H9 (cell line): ENCODE measurements at regions not wholly inside any gene's neighbourhood (a gene's known extent, or its start where the extent isn't known, plus 50 kb on each side); places are given as distances from the start of the nearest gene placed in this dataset.
"Not testable (repeated sequence)": the region's sequence is repeated elsewhere in the genome, so short reads cannot be mapped to it uniquely, and the experiment has no call there.

Experiments
- DNase-seq: peaks from one replicate; pipeline ENCODE4 v3.0.0-alpha.2; 2017
- H2AFZ ChIP-seq: one replicate; pipeline ENCODE4 v1.6.1; 2013; ENCODE audit warnings: mild to moderate bottlenecking, low read length, control low read depth, moderate library complexity
- H2AK5ac ChIP-seq: 2 replicates; pipeline ENCODE4 v1.6.1; 2013; ENCODE audit warnings: low read length, control low read depth, mixed read lengths; ENCODE audit not compliant: insufficient read length
- H2BK120ac ChIP-seq: one replicate; pipeline ENCODE4 v1.6.1; 2013; ENCODE audit warnings: low read depth, mild to moderate bottlenecking, low read length, control low read depth, inconsistent platforms; ENCODE audit not compliant: poor library complexity, severe bottlenecking
- H2BK12ac ChIP-seq: 2 replicates; pipeline ENCODE4 v1.6.1; 2013; ENCODE audit warnings: low read length, control low read depth, mixed read lengths, low read depth; ENCODE audit not compliant: insufficient read length
- H2BK15ac ChIP-seq: 2 replicates; pipeline ENCODE4 v1.6.1; 2013; ENCODE audit warnings: low read depth, low read length, control low read depth
- H2BK20ac ChIP-seq: one replicate; pipeline ENCODE4 v1.6.1; 2013; ENCODE audit warnings: low read depth, mild to moderate bottlenecking, low read length, control low read depth, inconsistent platforms; ENCODE audit not compliant: poor library complexity, severe bottlenecking
- H2BK5ac ChIP-seq: 2 replicates; pipeline ENCODE4 v1.6.1; 2013; ENCODE audit warnings: low read length, control low read depth, mixed read lengths; ENCODE audit not compliant: insufficient read length
- H3K14ac ChIP-seq: 2 replicates; pipeline ENCODE4 v1.6.1; 2013; ENCODE audit warnings: low read length, control low read depth; ENCODE audit not compliant: insufficient read depth
- H3K18ac ChIP-seq: 2 replicates; pipeline ENCODE4 v1.6.1; 2013; ENCODE audit warnings: low read depth, mild to moderate bottlenecking, mixed read lengths, low read length, control low read depth; ENCODE audit not compliant: insufficient read length
- H3K23ac ChIP-seq: 2 replicates; pipeline ENCODE4 v1.6.1; 2013; ENCODE audit warnings: low read length, control low read depth, mixed read lengths, low read depth; ENCODE audit not compliant: insufficient read length
- H3K23me2 ChIP-seq: 2 replicates; pipeline ENCODE4 v1.6.1; 2013; ENCODE audit warnings: low read depth, mild to moderate bottlenecking, mixed read lengths, low read length, control low read depth; ENCODE audit not compliant: insufficient read length, poor library complexity, severe bottlenecking
- H3K27ac ChIP-seq: 2 replicates; pipeline ENCODE4 v1.5.1; 2013; ENCODE audit warnings: low read length, control low read depth, mixed read lengths, low read depth; ENCODE audit not compliant: insufficient read length
- H3K27me3 ChIP-seq: 2 replicates; pipeline ENCODE4 v1.6.1; 2013; ENCODE audit warnings: low read length, control low read depth, inconsistent platforms; ENCODE audit not compliant: insufficient read depth
- H3K4ac ChIP-seq: 2 replicates; pipeline ENCODE4 v1.6.1; 2013; ENCODE audit warnings: low read depth, mild to moderate bottlenecking, control low read depth, inconsistent platforms, low read length, moderate library complexity
- H3K4me1 ChIP-seq: 2 replicates; pipeline ENCODE4 v1.6.1; 2013; ENCODE audit warnings: low read length, control low read depth, inconsistent platforms; ENCODE audit not compliant: insufficient read depth
- H3K4me2 ChIP-seq: 2 replicates; pipeline ENCODE4 v1.6.1; 2013; ENCODE audit warnings: low read length, control low read depth, mixed read lengths; ENCODE audit not compliant: insufficient read length, insufficient read depth
- H3K56ac ChIP-seq: 2 replicates; pipeline ENCODE4 v1.6.1; 2013; ENCODE audit warnings: low read depth, mild to moderate bottlenecking, mixed read lengths, low read length, control low read depth; ENCODE audit not compliant: insufficient read length
- H3K79me1 ChIP-seq: 2 replicates; pipeline ENCODE4 v1.6.1; 2013; ENCODE audit warnings: low read depth, mild to moderate bottlenecking, moderate library complexity, low read length, control low read depth, inconsistent platforms; ENCODE audit not compliant: insufficient read depth, poor library complexity, severe bottlenecking
- H3K79me2 ChIP-seq: 2 replicates; pipeline ENCODE4 v1.6.1; 2013; ENCODE audit warnings: low read length, control low read depth, inconsistent platforms; ENCODE audit not compliant: insufficient read depth
- H3K9ac ChIP-seq: 2 replicates; pipeline ENCODE4 v1.6.1; 2013; ENCODE audit warnings: low read length, control low read depth, mixed read lengths; ENCODE audit not compliant: insufficient read length; ENCODE audit errors: extremely low read depth
- H3K9me3 ChIP-seq: one replicate; pipeline ENCODE4 v1.6.1; 2013; ENCODE audit warnings: low read depth, low read length, inconsistent platforms; ENCODE audit not compliant: control insufficient read depth
- H3T11ph ChIP-seq: one replicate; pipeline ENCODE4 v1.6.1; 2013; ENCODE audit warnings: mild to moderate bottlenecking, low read length, control low read depth, inconsistent platforms
- H4K20me1 ChIP-seq: one replicate; pipeline ENCODE4 v1.6.1; 2013; ENCODE audit not compliant: control insufficient read depth, insufficient read length, insufficient read depth
- H4K5ac ChIP-seq: 2 replicates; pipeline ENCODE4 v1.6.1; 2013; ENCODE audit warnings: low read depth, mild to moderate bottlenecking, mixed read lengths, low read length, control low read depth; ENCODE audit not compliant: insufficient read length
- H4K8ac ChIP-seq: replicated peaks from 2 replicates; pipeline ENCODE4 v1.6.1; 2013; ENCODE audit warnings: low read length, control low read depth, mixed read lengths, low read depth; ENCODE audit not compliant: insufficient read length
- H4K91ac ChIP-seq: 2 replicates; pipeline ENCODE4 v1.6.1; 2013; ENCODE audit warnings: low read depth, mild to moderate bottlenecking, moderate library complexity, mixed read lengths, low read length, control low read depth; ENCODE audit not compliant: insufficient read length
- H3K27ac Mint-ChIP-seq, 3 experiments: 2 replicates in 2 of 3; 3 replicates in 1 of 3; pipeline ENCODE4 v1.8.0; 2020 to 2021; ENCODE audit warnings: mixed read lengths in 3 of 3, mild to moderate bottlenecking in 1 of 3, moderate library complexity in 1 of 3
- H3K27me3 Mint-ChIP-seq: 2 replicates; pipeline ENCODE4 v1.8.0; 2021; ENCODE audit warnings: low read depth, mild to moderate bottlenecking, moderate library complexity, mixed read lengths
- H3K36me3 Mint-ChIP-seq, 3 experiments: 2 replicates in 2 of 3; 3 replicates in 1 of 3; pipeline ENCODE4 v1.8.0; 2020 to 2021; ENCODE audit warnings: low read depth in 3 of 3, mixed read lengths in 3 of 3; ENCODE audit not compliant: insufficient read depth in 1 of 3
- H3K4me1 Mint-ChIP-seq, 2 experiments: 2 replicates each; pipeline ENCODE4 v1.8.0; 2020; ENCODE audit warnings: mixed read lengths in 2 of 2
- H3K4me3 Mint-ChIP-seq, 2 experiments: 2 replicates in 1 of 2; 3 replicates in 1 of 2; pipeline ENCODE4 v1.8.0; 2020 to 2021; ENCODE audit warnings: mild to moderate bottlenecking in 2 of 2, mixed read lengths in 2 of 2, moderate library complexity in 1 of 2
- H3K9me3 Mint-ChIP-seq, 2 experiments: 2 replicates in 1 of 2; 3 replicates in 1 of 2; pipeline ENCODE4 v1.8.0; 2020; ENCODE audit warnings: mild to moderate bottlenecking in 2 of 2, mixed read lengths in 2 of 2, moderate library complexity in 1 of 2
- WGBS: extraction: QIAGEN DNeasy Blood & Tissue Kit; methylation state at CpG from one replicate; pipeline ENCODE4 v1.1.7; 2013; ENCODE audit warnings: missing lambda C conversion rate, low lambda C conversion rate, mixed read lengths; ENCODE audit not compliant: insufficient read length; ENCODE audit errors: extremely low coverage; 5-methylcytosine and 5-hydroxymethylcytosine counted together

GRCh38 chr21:5222996-5223782, 5298.2 kb upstream of the TPTE start:
- not testable (repeated sequence) for H2BK12ac ChIP-seq, H2AK5ac ChIP-seq, H3K27me3 ChIP-seq, H3K4me1 Mint-ChIP-seq, H4K91ac ChIP-seq, H2BK5ac ChIP-seq, H2BK120ac ChIP-seq, H3K18ac ChIP-seq, H2AFZ ChIP-seq, H2BK15ac ChIP-seq, H3K79me2 ChIP-seq, H3K56ac ChIP-seq, DNase-seq, H2BK20ac ChIP-seq, H4K8ac ChIP-seq, H4K20me1 ChIP-seq, H3K27ac Mint-ChIP-seq, H3T11ph ChIP-seq, H3K23ac ChIP-seq, H3K23me2 ChIP-seq, H3K9ac ChIP-seq, H3K4me3 Mint-ChIP-seq, H4K5ac ChIP-seq, H3K4me1 ChIP-seq, H3K79me1 ChIP-seq, H3K4ac ChIP-seq, H3K27me3 Mint-ChIP-seq, H3K27ac ChIP-seq, H3K4me2 ChIP-seq, H3K14ac ChIP-seq
- H3K36me3 Mint-ChIP-seq = peaks cover 34 to 70% (median 53%) of the 10 kb centered on the region in 3 experiments
- peaks cover 90% of the 10 kb centered on the region for H3K9me3 ChIP-seq
- WGBS = no CpG with 5 or more reads among the region's 6 CpGs
- peaks cover 93 to 95% of the 10 kb centered on the region in 2 experiments for H3K9me3 Mint-ChIP-seq

- H3K79me1 ChIP-seq, H3K18ac ChIP-seq, H2BK12ac ChIP-seq, H3K4ac ChIP-seq, H2BK5ac ChIP-seq, H3K4me3 Mint-ChIP-seq, DNase-seq, H3K79me2 ChIP-seq, H4K91ac ChIP-seq, H2AFZ ChIP-seq, H2BK15ac ChIP-seq, H3K4me1 ChIP-seq, H3K23me2 ChIP-seq, H2AK5ac ChIP-seq, H3T11ph ChIP-seq, H3K27me3 Mint-ChIP-seq, H4K20me1 ChIP-seq, H3K14ac ChIP-seq, H3K23ac ChIP-seq, H3K4me2 ChIP-seq, H3K9ac ChIP-seq, H2BK20ac ChIP-seq, H2BK120ac ChIP-seq, H3K27ac ChIP-seq, H3K56ac ChIP-seq, H3K27me3 ChIP-seq, H3K4me1 Mint-ChIP-seq, H4K8ac ChIP-seq, H4K5ac ChIP-seq, H3K27ac Mint-ChIP-seq: not testable (repeated sequence)
- Mint-ChIP-seq H3K9me3 (peaks cover 94 to 95% of the 10 kb centered on the region in 2 experiments), H3K36me3 (peaks cover 30 to 72% (median 51%) of the 10 kb centered on the region in 3 experiments)
- WGBS = no CpG with 5 or more reads among the region's 6 CpGs
- peaks cover 92% of the 10 kb centered on the region for H3K9me3 ChIP-seq
Measured at GRCh38 chr21:5224156-5224555, 5297.2 kb upstream of the TPTE start.
